Tibial nerve (tissue), 4 donors: ENCODE measurements at regions not wholly inside any gene's neighbourhood (a gene's known extent, or its start where the extent isn't known, plus 50 kb on each side); places are given as distances from the start of the nearest gene placed in this dataset.

Source experiments
- EP300 ChIP-seq, 2 donors: sonication (generic); formaldehyde crosslinking; IDR thresholded peaks; one replicate each; pipeline ENCODE4 v1.6.1; 2017; ENCODE audit warnings: antibody characterized with exemption in 2 of 2, mild to moderate bottlenecking in 1 of 2
- TF ChIP-seq, protein P1 (sequence below), 5 experiments: fragments of 200-600 bp in 3 of 5; fragments of 450-650 bp in 2 of 5; sonication (generic) in 3 of 5; IDR thresholded peaks; one replicate each; pipeline ENCODE4 v1.5.1; 2016 to 2019; ENCODE audit warnings: antibody characterized with exemption in 5 of 5, mild to moderate bottlenecking in 3 of 5, moderate library complexity in 2 of 5

DNA sequence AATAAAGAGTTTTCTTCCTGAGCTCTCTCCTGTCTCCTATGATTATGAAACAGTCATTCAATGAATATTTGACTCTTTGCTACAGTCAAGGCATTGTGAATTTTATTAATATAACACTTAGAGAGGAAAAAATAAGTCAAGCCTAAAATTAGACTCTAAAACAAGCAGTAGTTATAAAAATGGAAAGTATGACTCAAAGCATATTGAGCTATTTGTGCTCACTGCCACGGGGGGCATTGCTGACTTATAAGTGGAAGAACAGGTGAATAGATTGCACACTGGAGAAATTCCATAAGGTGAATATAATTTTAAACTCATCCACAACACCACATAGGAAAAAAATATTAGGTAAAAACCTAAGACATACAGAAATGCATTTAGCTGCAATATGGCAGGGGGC lies 87.7 kb upstream of the CCDC196 start:
- TF ChIP-seq, protein P1, sequence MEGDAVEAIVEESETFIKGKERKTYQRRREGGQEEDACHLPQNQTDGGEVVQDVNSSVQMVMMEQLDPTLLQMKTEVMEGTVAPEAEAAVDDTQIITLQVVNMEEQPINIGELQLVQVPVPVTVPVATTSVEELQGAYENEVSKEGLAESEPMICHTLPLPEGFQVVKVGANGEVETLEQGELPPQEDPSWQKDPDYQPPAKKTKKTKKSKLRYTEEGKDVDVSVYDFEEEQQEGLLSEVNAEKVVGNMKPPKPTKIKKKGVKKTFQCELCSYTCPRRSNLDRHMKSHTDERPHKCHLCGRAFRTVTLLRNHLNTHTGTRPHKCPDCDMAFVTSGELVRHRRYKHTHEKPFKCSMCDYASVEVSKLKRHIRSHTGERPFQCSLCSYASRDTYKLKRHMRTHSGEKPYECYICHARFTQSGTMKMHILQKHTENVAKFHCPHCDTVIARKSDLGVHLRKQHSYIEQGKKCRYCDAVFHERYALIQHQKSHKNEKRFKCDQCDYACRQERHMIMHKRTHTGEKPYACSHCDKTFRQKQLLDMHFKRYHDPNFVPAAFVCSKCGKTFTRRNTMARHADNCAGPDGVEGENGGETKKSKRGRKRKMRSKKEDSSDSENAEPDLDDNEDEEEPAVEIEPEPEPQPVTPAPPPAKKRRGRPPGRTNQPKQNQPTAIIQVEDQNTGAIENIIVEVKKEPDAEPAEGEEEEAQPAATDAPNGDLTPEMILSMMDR (IDR thresholded peaks at IDR 0.05): no peak
- TF ChIP-seq EP300 (IDR thresholded peaks at IDR 0.05): no peak
